ENCODE measurements at regions not wholly inside any gene's neighbourhood (a gene's known extent, or its start where the extent isn't known, plus 50 kb on each side); places are given as distances from the start of the nearest gene placed in this dataset.
"Not testable (repeated sequence)": the region's sequence is repeated elsewhere in the genome, so short reads cannot be mapped to it uniquely, and the experiment has no call there.

DNA sequence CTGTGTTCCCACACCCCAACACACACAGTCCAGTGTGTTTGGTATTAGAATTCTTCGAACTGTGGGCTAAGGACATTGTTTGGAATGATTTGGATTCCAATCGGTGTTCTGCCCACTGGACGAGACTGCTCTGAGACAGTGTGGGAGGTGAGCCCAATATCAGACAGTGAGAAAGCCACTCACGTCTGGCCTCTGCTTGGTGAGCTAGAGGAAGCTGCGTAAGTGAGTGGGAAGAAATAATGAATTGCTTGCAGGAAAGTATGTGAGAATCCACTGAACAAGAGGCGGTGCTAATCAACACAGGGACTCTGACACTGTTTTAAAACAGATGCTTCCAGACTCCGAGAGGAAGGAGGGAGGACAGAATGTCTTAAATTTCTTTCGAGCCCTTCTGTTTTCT, 675.0 kb upstream of the ANKRD30A start:
- no peak for DNase-seq (ENCODE audit: low spot score)

DNA sequence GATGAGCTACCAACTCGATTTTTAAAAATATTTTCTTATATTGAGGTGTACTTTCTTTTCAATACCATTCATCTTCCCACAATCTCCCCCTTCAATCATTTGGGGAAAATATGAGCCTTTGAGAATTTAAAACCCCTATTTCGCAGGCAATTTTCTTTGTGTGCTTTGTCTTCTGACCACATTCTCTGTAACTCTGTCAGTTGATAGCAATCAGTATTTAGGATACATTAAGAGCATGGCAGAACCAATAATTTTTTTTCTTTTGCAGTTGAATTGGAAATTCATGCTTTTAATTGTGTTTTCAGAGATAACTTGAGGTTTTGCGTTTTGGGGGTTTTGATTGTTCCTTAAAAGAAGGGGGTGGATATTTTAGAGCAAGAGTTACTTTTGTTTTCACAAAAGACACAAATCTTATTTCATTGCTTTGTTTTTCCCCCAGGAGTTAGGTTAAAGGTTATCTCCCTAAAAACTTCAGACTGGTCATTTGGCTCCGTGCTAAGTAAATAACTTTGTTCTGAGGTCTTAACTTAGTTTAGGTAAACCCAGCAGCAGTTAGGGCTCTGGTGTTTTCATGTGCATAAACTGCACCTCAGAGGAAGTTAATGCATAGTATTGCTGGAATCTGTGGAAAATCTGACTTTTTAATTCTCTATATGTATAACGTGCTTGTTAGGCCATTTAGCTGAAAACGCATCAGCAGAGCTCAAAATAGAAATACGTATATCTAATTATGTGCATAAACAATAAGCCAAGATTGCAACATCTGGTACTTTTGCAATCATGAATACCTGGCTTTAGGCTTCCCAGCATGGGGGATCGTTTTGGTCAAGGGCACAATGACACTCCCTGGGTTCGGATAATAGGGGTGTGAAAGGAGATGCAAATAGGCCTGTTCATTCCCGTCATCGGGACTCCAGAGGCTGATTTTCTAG, 676.4 kb upstream of the ANKRD30A start:
- DNase-seq (ENCODE audit: low spot score): no peak

DNA sequence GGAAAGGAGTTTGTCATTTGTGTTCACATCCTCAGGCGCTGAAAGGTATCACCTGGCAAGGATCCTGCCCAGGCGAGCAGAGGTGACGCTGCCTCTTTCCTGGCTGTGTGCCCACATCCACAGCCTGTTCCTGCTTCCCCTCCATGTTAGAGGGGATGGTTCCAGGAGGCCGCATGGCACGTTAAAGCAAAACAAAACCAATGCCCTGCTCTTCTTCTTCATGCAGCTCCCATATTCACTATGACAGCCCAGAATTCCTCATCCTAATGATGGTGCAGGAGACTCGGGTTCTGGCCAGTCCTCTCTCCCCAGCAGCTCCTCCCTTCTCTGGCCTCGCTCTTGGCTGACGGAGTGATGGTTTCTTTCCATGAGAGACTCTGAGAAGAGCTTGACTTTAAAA, 678.5 kb upstream of the ANKRD30A start:
- no peak for DNase-seq (ENCODE audit: low spot score)

DNA sequence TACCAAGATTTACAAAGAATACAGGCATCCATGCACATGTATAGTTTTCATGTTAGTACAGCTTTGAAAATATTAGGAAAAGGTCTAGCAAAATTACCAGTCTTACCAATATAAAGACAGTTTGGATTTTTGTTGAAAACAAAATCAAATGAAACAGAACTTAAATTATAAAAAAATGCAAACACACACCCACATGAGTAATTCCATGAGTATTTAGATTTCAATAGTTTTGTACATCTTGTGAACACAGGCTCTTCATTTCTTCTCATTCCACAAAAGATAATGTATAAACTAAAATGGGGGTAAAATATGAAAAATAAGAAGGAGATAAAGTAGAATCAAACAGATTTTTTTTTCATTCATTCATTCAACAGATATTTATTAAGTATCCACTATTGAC, 682.2 kb upstream of the ANKRD30A start:
- no peak for DNase-seq (ENCODE audit: low spot score)

DNA sequence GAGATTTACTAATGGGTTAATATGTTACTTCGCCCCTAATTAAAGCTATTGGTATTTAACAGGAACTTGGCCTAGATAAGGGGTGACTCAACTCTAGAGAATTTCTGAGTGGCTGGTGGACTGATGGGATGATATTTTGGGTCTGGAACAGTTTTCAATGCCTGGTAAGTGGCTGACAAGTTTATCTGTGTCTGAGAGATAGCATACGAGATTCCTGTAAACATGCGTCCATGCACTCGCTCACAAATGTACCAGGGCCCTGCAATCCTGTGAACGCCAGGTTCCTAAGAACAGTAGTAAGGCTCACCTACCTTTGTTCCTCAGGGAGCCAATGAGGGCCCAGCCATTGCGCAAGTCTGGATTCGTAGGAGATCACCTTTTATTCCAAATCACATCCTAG, 683.8 kb upstream of the ANKRD30A start:
- DNase-seq (ENCODE audit: low spot score): no peak

DNA sequence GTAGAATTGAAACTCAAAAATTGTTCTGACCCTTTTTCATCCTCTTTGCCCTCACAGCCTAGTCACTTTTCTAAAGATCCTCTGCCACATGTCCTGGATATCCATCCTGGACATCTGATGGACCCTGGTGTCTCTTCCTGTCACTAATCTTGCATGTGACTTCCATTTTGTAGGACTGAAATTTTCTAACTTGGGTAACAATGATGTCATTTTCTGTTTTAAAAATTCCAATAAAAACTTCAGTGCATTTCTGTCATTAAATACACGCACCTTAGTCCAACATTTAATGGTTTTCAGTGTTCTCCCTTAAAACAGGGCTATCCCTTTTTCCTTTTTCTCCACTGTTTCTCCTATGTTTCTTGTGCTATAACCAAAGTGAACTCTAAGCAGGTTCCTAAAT, 684.9 kb upstream of the ANKRD30A start:
- DNase-seq (ENCODE audit: low spot score): no peak

DNA sequence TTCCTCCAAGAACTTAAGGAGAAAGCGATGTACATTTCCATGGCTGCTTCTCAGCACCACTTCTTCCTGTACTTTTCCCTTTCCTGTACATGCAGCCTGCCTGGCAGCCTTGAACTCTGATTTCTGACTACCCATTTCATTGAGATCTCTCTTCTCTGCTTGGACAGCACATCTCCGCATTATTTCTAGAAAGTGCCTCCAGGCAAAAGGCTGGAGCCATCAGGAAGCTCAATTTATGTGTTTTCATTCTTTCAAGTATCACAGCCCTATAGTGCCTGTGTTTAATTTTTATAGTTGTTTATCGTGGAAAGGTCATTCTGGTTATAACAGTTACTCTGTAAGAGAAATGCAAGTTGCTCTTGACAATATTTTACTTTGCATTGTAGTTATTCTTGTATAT, 688.0 kb upstream of the ANKRD30A start:
- DNase-seq (ENCODE audit: low spot score): no peak

DNA sequence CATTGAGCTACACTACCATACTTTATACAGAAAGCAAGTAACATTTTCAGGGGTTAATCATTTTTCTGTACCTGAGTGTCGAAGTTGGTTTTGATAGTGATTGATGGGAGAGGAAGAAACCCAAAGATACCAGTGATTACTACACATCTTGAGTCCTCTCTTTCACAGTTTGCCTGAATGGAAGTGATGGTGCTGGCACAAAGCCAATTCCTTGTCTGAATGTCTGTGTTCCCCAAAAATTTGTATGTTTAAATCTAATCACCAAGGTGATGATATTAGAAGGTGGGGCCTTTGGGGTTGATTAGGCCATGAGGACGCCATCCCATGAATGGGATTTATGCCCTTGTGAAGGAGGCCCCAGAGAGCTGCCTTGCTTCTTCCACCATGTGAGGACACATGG, 696.9 kb upstream of the ANKRD30A start:
- DNase-seq (ENCODE audit: low spot score): no peak

DNA sequence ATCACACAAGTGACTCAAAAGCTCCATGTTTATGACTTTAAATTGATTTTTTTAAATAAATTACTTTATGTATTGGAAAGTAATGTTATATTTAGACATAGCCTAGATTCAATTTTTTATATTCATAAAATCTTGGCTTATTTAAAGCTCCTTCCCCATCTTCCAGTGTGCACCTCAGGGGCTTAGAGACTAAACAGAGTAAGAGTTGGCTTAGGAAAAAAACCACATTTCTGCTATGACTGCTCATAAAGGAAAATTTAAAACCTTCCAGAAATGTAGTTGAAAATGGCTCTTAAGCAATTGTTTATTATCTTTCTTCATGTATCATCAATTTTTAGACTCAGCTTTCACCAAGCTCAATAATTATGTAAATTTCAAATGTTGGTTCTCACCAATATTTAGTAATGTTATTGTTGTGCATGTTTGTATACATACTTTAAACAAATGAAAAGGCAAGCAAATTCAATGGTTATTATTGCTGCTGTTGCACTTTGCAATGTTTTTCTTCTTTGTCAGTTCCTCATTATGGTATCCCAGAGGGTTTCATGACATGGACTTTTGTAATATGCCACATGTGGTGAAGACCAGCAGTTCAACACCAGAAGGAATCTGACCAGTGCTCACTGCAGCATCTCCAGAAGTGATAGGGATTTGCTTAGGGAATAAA, 700.1 kb upstream of the ANKRD30A start:
- DNase-seq (ENCODE audit: low spot score): no peak

DNA sequence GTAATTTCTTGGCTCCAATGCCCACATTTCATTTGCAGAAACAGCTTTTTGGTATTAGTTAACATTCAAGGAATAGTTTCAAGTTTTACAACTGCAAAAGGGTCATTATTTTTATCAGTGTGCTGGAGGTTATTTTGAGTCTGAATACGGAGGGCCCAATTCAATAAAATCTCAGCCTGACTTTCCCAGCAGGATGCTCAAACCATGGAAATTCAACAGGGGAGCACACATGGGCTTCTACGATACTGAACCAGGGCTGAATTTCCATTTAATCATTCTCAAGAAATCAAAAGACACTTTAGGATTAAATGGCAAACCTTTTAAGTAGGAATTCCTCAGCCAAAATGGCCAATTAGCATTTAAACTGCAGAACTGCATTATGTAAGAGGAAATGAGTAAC, 700.9 kb upstream of the ANKRD30A start:
- DNase-seq (ENCODE audit: low spot score): no peak

DNA sequence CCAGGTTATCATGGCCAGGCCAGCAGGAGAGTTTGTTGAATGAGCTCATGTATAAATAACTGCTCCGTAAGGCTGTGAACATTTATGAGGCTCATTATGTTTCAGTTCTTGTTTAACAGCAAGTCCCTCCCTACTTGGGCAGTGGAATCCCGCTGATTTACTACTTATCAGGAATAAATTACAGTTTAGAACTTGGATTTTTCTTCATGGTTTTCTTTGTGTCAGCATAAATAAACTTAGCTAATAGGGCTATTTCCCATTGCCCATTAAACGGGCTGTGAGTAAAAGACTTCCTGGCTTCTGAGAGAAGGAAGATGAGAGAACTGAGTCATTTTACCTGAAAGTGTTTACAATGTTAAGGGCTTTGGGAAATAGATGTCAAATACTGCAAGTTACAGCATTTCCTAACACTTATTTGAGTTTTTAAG, 701.6 kb upstream of the ANKRD30A start:
- DNase-seq (ENCODE audit: low spot score): no peak

DNA sequence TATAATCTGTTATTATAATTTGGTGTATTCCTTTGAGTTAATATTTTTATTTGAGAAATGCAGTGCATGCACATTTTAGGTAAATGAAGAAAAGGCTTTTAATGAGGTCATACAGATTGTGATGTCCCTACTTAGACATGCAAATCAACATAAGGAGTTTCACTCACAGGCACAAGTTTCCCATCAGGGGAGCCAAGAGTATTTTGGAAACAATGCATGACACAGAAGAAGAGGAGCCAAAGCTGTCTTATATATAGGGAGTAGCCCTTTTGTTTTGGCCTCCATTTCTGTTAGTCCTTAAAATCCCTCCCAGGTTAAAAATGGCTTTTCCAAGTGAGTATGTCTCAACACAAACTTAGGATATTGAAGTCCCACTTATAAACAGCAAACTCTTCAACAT, 703.4 kb upstream of the ANKRD30A start:
- DNase-seq (ENCODE audit: low spot score): no peak

DNA sequence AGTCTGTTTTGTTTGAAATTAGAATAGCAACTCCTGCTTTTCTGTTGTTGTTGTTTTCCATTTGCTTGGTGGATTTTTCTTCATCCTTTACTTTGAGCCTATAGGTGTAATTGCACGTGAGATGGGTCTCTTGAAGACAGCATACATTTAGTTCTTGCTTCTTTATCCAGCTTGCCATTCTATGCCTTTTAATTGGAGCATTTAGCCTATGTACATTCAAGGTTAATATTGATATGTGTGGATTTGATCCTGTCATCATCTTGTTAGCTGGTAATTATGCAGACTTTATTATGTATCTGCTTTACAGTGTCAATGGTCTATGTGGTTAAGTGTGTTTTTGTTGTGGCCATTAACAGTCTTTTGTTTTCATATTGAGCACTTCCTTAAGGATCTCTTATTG, 708.9 kb upstream of the ANKRD30A start:
- no peak for DNase-seq (ENCODE audit: low spot score)

DNA sequence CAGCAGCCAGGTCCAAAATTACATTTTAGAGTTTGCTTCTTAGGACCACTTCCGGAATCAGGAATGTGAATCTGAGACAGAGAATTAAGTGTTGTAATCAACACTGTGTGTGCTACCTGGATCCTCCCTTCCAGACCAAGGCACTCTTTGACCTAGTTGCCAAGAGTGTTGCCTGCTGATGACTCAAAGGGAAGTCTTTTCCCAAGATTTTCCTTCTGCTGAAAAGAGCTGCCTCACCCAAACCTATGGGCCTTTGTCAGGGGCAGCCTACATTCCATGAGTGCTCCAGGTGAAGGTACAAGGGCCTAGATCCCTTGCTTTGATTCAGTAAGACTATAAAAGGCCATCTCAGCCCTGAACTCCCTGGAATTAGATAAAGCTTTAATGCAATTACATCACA, 712.5 kb upstream of the ANKRD30A start:
- no peak for DNase-seq (ENCODE audit: low spot score)

DNA sequence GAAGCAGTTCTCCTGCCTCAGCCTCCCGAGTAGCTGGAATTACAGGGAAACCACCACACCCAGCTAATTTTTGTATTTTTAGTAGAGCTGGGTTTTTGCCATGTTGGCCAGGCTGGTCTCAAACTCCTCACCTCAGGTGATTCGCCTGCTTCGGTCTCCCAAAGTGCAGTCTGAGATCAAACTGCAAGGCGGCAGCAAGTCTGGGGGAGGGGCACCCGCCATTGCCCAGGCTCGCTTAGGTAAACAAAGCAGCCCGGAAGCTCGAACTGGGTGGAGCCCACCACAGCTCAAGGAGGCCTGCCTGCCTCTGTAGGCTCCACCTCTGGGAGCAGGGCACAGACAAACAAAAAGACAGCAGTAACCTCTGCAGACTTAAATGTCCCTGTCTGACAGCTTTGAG, 725.2 kb upstream of the ANKRD30A start:
- DNase-seq (ENCODE audit: low spot score): not testable (repeated sequence)

DNA sequence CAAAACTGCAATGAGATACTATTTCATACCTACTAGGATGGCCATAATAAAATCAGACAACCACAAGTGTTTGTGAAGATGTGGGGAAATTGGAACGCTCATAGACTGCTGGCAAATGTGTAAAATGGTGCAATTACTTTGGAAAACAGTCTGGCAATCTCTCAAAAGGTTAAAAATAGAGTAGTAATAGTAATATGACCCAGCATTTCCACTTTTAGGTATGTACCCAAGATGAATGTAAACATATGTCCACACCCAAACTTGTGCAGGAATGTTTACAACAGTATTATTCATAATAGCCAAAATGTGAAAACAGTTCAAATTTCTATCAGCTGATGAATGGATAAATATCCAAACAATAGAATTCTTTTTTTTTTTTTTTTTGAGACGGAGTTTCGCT, 731.6 kb upstream of the ANKRD30A start:
- no peak for DNase-seq (ENCODE audit: low spot score)

DNA sequence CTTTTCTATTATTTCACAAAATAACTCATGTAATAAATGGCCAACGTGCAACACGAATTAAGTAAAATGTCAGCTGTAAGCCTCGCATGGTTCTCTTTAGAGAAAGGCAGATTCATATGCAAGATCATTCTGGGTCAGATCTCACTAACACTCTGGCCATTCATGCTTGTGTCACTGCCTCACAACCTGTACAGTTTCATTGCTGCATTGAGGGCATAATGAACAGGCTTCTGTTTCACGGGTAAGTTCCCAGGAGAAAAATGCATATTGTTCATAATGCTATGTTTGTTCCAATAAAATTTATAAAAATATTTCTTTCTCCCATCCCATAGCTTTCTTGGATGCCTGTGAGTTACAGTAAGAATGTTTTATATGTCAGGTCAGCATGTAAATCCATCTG, 734.0 kb upstream of the ANKRD30A start:
- DNase-seq (ENCODE audit: low spot score): no peak

DNA sequence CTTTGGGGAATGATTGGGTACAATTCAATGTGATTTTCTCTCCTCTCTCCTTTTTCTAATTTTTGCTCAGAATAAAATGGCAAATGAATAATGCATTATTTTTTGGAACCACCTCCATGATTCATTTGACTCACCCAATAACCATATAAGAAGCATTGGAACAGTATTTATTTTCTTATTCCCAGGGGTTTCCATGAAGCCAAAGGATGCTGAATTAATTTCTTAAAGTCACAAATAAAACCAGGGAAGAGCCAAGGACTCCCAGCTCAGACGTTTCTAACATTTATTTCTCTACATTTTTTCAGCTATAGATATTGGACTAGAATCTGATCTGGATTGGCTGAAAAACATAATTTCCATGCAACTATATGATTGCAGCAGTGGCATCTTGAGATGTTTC, 735.2 kb upstream of the ANKRD30A start:
- DNase-seq (ENCODE audit: low spot score): no peak

DNA sequence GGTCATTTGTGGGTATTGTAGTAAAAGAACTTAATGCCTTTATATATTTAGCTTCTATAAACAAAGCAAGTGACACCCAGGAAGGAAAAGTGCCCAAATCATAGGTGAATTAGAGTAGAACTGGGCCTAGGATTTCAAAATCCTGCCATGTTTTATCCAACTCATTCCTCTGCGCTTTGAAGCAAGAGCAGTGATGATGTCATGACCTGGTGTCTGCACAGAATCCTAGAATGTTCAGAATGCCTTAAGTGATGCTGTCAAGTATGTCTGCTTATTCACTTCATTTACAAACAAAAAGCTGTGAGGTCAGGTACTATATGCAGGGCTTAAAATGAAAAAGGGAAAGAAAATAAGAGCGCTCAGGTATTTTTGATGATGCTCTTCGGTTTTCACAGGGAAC, 737.2 kb upstream of the ANKRD30A start:
- DNase-seq (ENCODE audit: low spot score): no peak

DNA sequence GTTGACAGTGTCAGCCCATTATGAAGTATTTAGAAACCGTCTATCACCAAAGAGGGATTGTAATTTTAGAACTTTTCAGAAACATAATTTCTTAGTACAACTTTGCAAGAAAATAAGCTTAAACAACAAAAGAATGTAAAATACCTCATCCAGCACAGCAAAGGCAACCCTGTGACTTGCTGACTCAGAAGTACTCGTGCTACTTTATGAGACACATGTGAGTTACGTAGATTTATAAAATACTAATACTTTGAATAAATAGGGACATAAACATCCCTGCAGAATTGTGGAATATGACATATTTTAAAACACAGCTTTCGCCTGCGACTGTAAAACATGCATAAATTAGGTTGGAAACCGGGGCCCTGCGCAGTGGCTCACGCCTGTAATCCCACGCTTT, 739.7 kb upstream of the ANKRD30A start:
- no peak for DNase-seq (ENCODE audit: low spot score)

DNA sequence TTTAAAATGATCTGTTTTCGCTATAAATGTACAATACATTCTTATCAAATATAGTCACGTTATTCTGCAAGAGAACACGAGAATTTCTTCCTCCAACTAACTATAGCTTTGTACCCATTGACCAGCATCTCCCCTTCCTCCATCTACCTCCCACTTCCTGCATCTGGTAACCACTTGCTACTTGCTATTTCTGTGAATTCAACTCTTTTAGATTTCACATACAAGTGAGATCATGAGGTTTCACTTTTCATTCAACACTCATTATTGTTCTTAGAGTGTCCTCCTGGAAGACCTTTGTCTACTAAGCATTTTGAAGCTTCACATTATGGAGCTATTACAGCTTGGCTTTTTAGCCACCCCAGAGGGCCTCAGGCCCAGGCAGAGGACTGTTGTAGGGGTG, 741.3 kb upstream of the FZD8 start:
- no peak for DNase-seq (ENCODE audit: low spot score)

DNA sequence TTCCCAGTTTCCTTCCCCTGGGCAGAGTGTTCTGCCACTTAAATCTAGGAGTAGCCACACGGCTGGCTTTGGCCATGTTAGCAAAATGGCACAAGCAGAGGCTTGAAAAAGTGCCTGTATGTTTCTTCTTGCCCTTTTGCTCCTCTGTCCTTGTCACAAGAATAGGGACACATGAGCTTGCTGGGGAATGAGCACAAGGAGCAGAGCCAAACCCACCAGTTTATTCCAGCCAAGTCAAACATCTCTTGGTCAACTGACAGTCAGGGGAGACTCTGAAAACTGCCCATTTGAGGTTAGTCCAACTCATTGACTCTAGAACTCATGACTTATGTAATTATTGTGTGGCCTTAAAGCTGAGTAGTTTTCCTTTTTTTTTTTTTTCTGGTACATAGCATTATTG, 739.7 kb upstream of the FZD8 start:
- DNase-seq (ENCODE audit: low spot score): no peak

DNA sequence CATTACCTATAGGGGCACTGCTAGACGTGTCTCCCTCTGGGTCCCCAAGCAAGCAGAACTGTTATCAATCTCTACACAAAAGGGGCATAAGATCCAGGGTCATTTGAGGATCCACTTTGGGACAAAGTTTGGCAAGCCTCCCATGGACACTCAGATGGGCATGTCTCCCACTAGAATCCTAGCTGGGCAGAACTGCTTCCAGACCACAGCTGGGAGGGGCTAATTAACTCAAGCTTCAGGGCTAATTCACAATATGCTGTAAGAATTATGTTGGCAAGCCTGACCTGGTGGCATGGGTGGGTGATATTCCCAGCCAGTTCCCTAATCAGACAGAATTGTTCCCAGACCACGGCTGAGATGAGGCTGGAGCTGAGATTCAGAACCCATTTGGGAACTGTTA, 738.4 kb upstream of the FZD8 start:
- no peak for DNase-seq (ENCODE audit: low spot score)

DNA sequence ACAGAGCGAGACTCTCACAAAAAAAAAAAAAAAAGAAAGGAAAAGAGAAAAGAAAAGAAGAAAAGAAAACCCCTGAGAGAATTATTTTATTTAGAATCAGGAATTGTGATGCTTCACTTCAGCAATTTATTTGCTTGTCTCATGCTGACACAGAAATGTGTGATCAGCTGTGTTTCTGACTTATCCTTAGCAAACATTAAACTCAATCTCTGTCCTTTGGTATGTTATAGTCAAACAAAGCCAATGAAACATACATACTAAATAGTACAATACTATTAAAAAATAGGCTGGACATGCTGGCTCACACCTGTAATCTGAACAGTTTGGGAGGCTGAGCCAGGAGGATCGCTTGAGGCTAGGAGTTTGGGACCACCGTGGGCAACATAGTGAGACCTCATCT, 733.0 kb upstream of the FZD8 start:
- DNase-seq (ENCODE audit: low spot score): no peak

Measured in ecto neural progenitor cell (in vitro differentiated cells).